Cardiac fibroblast (primary cell): ENCODE measurements at regions not wholly inside any gene's neighbourhood (a gene's known extent, or its start where the extent isn't known, plus 50 kb on each side); places are given as distances from the start of the nearest gene placed in this dataset.

Source experiments
- DNase-seq, 2 donors: peaks; one replicate each; pipeline versions ENCODE4 v3.0.0 to v3.0.0-alpha.2; 2010; ENCODE audit warnings: low read depth in 2 of 2
- H3K4me3 ChIP-seq, 2 donors: replicated peaks in 1 of 2; 1 replicate in 1 of 2; 2 replicates in 1 of 2; pipeline ENCODE4 v1.5.1; 2011; ENCODE audit warnings: low read depth in 2 of 2, low read length in 2 of 2, mild to moderate bottlenecking in 2 of 2, moderate library complexity in 1 of 2
- TF ChIP-seq, protein P1 (sequence below): IDR thresholded peaks from one replicate; pipeline ENCODE4 v1.5.1; 2011; ENCODE audit warnings: low read depth, mild to moderate bottlenecking, low read length, inconsistent platforms

DNA sequence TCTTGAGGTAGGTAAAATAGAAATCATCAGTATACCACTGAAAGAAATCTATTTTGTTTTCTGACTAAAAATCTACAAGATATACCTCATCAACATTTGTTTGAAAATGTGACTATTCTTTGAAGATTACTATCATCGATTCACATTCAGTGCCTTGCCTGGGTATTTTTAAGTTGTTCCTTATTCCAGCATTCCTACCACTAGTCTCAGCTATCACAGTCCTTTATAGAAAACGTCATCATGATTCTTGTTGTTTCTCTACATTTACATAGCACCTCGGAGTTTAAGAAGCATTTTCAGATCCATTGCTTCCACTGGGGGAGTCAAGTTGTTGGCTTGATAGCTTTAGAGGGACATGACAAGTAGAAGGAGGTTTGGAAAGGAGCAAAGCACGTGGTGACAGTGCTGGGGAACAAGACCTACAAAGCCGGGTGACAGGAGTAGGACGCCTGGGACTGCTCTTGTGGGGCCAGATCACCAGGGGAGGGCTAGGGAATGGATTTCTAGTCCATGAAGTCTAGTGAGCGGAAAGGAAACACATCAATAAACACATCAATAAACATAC is 61.5 kb downstream of the HES1 start:
- no peak overlapping the region for H3K4me3 ChIP-seq
- TF ChIP-seq, protein P1, sequence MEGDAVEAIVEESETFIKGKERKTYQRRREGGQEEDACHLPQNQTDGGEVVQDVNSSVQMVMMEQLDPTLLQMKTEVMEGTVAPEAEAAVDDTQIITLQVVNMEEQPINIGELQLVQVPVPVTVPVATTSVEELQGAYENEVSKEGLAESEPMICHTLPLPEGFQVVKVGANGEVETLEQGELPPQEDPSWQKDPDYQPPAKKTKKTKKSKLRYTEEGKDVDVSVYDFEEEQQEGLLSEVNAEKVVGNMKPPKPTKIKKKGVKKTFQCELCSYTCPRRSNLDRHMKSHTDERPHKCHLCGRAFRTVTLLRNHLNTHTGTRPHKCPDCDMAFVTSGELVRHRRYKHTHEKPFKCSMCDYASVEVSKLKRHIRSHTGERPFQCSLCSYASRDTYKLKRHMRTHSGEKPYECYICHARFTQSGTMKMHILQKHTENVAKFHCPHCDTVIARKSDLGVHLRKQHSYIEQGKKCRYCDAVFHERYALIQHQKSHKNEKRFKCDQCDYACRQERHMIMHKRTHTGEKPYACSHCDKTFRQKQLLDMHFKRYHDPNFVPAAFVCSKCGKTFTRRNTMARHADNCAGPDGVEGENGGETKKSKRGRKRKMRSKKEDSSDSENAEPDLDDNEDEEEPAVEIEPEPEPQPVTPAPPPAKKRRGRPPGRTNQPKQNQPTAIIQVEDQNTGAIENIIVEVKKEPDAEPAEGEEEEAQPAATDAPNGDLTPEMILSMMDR, result no peak
- DNase-seq, result no peak

DNA sequence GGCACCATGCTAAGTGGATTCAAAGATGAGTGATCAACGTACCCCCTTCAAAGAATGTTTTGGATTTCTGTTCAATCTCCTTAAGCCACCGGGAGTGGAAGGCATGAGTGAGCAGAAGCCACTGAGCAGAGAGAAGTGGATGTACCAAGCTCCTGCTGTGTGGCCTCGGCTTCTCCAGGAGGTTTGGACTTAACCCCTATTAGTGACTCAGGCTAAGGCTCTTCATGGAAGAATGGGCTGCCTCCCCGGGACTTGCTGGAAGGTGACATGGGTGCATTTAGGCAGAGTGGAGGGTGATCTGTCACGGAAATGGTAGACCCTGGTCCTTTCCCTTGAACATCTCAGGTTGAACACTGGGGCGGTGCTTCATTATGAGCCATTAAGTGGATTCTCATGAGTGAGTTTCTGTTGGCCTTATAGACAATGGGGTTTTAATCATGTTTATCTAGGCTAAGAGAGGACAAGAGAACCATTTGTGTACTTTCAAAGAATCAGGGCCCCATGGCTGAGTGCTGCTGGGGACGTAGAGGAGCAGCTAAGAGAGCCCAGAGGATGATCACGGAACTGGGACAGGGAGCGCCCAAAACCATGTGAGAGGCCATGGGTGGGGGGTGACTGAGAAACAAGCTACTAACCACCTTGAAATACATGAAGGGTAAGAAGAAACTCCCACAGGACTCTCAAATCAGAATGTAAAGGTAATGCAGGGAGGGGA is 62.2 kb downstream of the HES1 start:
- no peak overlapping the region for H3K4me3 ChIP-seq
- TF ChIP-seq, protein P1, result no peak
- no peak for DNase-seq

DNA sequence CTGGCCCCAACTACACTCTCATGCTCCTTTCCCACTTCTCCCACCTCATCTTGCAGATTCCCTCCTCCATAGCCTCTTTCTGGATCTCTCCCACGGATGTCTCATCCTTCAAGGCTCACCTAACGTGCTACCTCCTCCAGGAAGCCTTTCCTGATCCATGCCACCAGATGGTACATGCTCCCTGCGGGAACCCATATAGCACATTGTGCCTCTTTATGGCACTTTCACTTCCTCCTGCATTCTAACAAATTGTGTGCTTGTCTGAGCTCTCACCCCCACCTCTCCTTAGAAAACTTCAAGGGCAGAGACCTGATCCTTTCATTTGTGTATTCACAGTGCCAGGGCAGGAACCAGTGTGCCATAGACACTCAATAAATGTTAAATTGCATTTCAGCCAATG is 63.0 kb downstream of the HES1 start:
- H3K4me3 ChIP-seq, result no peak overlapping the region
- TF ChIP-seq, protein P1, result no peak
- no peak for DNase-seq

DNA sequence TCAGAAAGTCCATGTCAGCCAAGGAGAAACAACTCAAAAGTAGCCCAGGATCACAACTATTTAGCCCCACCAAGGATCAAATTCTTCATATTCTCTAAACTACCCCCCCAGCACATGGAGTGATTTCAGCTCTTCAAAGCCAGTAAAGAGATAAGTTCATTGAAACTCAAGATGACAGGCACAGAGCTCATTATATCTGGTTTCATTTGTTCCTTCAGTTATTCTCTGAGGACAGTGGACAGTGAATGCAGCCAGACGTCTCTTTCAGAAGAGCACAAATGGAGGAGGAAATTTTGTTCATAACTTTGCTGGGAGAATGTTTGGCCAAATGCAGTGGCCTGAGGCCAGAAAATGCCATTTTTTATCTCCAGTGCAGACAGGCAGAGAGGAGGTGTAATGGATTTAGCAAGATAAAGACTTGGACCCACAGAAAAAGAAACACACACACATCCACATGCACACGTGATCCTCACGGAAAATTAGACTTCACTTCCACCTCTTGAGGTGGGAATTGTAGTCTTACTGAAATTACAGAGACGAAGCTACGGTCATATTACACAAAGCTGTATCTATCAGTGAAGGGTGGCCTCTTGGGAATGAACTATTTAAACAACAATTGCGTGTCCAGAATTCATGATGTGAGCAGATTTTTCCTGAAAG is 64.6 kb downstream of the HES1 start:
- TF ChIP-seq, protein P1, result no peak
- no peak overlapping the region for H3K4me3 ChIP-seq

DNA sequence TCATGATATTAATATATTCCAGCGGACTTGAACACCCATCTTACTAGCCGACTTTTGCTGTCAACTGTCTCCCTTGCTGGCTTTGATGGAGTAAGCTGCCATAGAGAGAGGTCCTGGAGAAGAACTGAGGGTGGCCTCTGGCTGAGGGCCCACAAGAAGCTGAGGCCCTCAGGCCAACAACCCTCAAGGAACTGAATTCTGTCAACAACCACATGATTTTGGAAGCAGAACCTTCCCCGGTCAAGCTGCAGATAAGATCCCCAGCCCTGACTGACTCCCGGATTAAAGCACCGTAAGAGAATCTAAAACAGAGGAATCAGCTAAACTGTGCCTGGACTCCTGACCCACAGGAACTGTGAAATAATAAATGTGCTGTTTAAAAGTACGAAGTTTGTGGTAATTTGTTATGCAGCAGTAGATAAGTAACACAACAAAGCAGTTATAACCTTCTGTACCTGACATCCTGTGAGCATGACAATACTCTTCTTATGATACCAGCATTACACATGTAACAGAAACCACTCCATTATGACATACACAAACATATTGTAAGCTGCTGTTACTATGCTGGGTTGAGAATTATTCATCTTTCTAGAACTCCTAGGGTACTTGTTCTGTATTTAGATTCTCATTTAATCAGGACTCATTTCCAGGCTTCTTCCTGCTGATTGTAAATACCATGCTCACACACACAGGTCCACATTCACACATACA is 66.2 kb downstream of the HES1 start:
- TF ChIP-seq, protein P1, result no peak

More for the DNA sequence above, 64.6 kb downstream of the HES1 start:
- DNase-seq, result peak in 1 of 2 donors; percentile 69

DNA sequence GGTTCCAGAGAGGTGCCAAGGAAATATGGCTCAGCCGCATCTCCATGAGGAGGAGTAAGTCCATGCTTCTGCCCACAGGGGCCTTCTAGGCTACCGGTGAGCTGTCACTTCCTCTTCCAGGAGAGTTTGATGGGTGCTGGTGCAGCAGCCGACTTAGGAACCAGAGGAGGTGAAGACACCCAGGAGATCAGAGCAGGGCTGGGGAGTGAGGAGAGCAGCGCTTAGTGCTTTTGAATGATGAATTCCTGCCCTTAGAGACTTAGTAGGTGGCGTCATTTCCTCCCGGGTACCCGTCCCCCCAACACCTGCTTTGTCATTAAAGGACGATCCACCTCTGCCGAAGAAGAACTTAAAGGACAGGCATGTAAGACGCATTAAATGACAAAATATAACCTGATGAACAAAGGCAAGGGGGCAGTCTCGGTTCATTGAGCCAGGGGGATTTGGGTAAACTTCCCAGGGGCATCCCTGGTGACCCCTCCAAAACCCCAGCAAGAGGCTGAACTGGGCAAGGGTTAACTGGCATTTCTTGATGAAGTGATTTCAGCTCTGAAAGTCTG is 67.6 kb downstream of the HES1 start:
- H3K4me3 ChIP-seq, result no peak overlapping the region
- no peak for DNase-seq
- TF ChIP-seq, protein P1, result no peak

More for the DNA sequence above, 66.2 kb downstream of the HES1 start:
- DNase-seq, result no peak
- no peak overlapping the region for H3K4me3 ChIP-seq
